HUES6 (cell line): ENCODE measurements at regions not wholly inside any gene's neighbourhood (a gene's known extent, or its start where the extent isn't known, plus 50 kb on each side); places are given as distances from the start of the nearest gene placed in this dataset.

Source experiments
- H3K27ac ChIP-seq: 2 replicates; pipeline ENCODE4 v1.7.0; 2013; ENCODE audit warnings: low read depth, mild to moderate bottlenecking, low read length, inconsistent platforms
- H3K27me3 ChIP-seq: 2 replicates; pipeline ENCODE4 v1.6.1; 2013; ENCODE audit warnings: low read length; ENCODE audit not compliant: control insufficient read depth, insufficient read depth
- H3K36me3 ChIP-seq: 2 replicates; pipeline ENCODE4 v1.6.1; 2013; ENCODE audit warnings: low read length; ENCODE audit not compliant: control insufficient read depth, insufficient read depth
- H3K4me1 ChIP-seq: 2 replicates; pipeline ENCODE4 v1.6.1; 2013; ENCODE audit warnings: low read length; ENCODE audit not compliant: control insufficient read depth, insufficient read depth
- H3K4me3 ChIP-seq: 2 replicates; pipeline ENCODE4 v1.5.1; 2013; ENCODE audit warnings: low read depth, low read length
- H3K9ac ChIP-seq: one replicate; pipeline ENCODE4 v1.6.1; 2013; ENCODE audit warnings: mild to moderate bottlenecking, low read length
- H3K9me3 ChIP-seq: 2 replicates; pipeline ENCODE4 v1.6.1; 2013; ENCODE audit warnings: low read depth, low read length; ENCODE audit not compliant: control insufficient read depth, insufficient read depth

- no peak overlapping the region for H3K27ac ChIP-seq
- H3K4me3 ChIP-seq: no peak overlapping the region
- H3K9ac ChIP-seq: no peak overlapping the region
- no peaks in the 10 kb centered on the region for H3K9me3 ChIP-seq
- H3K27me3 ChIP-seq: no peaks in the 10 kb centered on the region
- H3K4me1 ChIP-seq: no peaks in the 10 kb centered on the region
- no peaks in the 10 kb centered on the region for H3K36me3 ChIP-seq
These were observed 185.5 kb downstream of the TAF11L14 start for GRCh38 chr5:17819783-17820182.

- no peaks in the 10 kb centered on the region for H3K27me3 ChIP-seq
- H3K27ac ChIP-seq: no peak overlapping the region
- H3K36me3 ChIP-seq: no peaks in the 10 kb centered on the region
- H3K4me3 ChIP-seq: no peak overlapping the region
- no peaks in the 10 kb centered on the region for H3K9me3 ChIP-seq
- H3K4me1 ChIP-seq: no peaks in the 10 kb centered on the region
- H3K9ac ChIP-seq: no peak overlapping the region
These were observed 194.4 kb downstream of the TAF11L14 start for GRCh38 chr5:17828681-17829080.

- no peak overlapping the region for H3K27ac ChIP-seq
- no peaks in the 10 kb centered on the region for H3K4me1 ChIP-seq
- no peaks in the 10 kb centered on the region for H3K36me3 ChIP-seq
- H3K27me3 ChIP-seq: no peaks in the 10 kb centered on the region
- H3K4me3 ChIP-seq: no peak overlapping the region
- no peak overlapping the region for H3K9ac ChIP-seq
- no peaks in the 10 kb centered on the region for H3K9me3 ChIP-seq
These were observed 195.2 kb downstream of the TAF11L14 start for GRCh38 chr5:17829456-17829855.

- Histone ChIP-seq H3K27me3 (no peaks in the 10 kb centered on the region), H3K9me3 (no peaks in the 10 kb centered on the region)
These were observed 197.0 kb downstream of the TAF11L14 start for GRCh38 chr5:17831279-17831678.

GRCh38 chr5:17832949-17833745 is 198.9 kb downstream of the TAF11L14 start:
- Histone ChIP-seq H3K27ac (no peak overlapping the region), H3K4me1 (no peaks in the 10 kb centered on the region), H3K27me3 (no peaks in the 10 kb centered on the region), H3K36me3 (no peaks in the 10 kb centered on the region), H3K9ac (no peak overlapping the region), H3K4me3 (no peak overlapping the region), H3K9me3 (no peaks in the 10 kb centered on the region)

More at GRCh38 chr5:17831279-17831678, 197.0 kb downstream of the TAF11L14 start:
- H3K36me3 ChIP-seq: no peaks in the 10 kb centered on the region
- H3K4me3 ChIP-seq: no peak overlapping the region
- H3K27ac ChIP-seq: no peak overlapping the region
- H3K9ac ChIP-seq: no peak overlapping the region
- no peaks in the 10 kb centered on the region for H3K4me1 ChIP-seq

GRCh38 chr5:17837757-17838156 is 203.5 kb downstream of the TAF11L14 start:
- Histone ChIP-seq H3K27ac (no peak overlapping the region), H3K4me1 (no peaks in the 10 kb centered on the region), H3K9me3 (no peaks in the 10 kb centered on the region), H3K27me3 (no peaks in the 10 kb centered on the region), H3K36me3 (no peaks in the 10 kb centered on the region), H3K9ac (no peak overlapping the region), H3K4me3 (no peak overlapping the region)

- Histone ChIP-seq H3K36me3 (no peaks in the 10 kb centered on the region), H3K4me3 (no peak overlapping the region), H3K9me3 (no peaks in the 10 kb centered on the region)
These were observed 204.2 kb downstream of the TAF11L14 start for GRCh38 chr5:17838469-17838868.

GRCh38 chr5:17839848-17840247 is 205.6 kb downstream of the TAF11L14 start:
- no peaks in the 10 kb centered on the region for H3K36me3 ChIP-seq
- no peaks in the 10 kb centered on the region for H3K4me1 ChIP-seq
- no peak overlapping the region for H3K4me3 ChIP-seq
- no peaks in the 10 kb centered on the region for H3K27me3 ChIP-seq
- H3K27ac ChIP-seq: no peak overlapping the region
- no peak overlapping the region for H3K9ac ChIP-seq
- no peaks in the 10 kb centered on the region for H3K9me3 ChIP-seq

More at GRCh38 chr5:17838469-17838868, 204.2 kb downstream of the TAF11L14 start:
- H3K9ac ChIP-seq: no peak overlapping the region
- H3K4me1 ChIP-seq: no peaks in the 10 kb centered on the region
- no peak overlapping the region for H3K27ac ChIP-seq
- H3K27me3 ChIP-seq: no peaks in the 10 kb centered on the region

GRCh38 chr5:17846496-17846895 is 212.2 kb downstream of the TAF11L14 start:
- H3K9me3 ChIP-seq: no peaks in the 10 kb centered on the region
- no peaks in the 10 kb centered on the region for H3K36me3 ChIP-seq
- no peak overlapping the region for H3K27ac ChIP-seq
- H3K9ac ChIP-seq: no peak overlapping the region
- H3K4me1 ChIP-seq: no peaks in the 10 kb centered on the region
- no peak overlapping the region for H3K4me3 ChIP-seq
- H3K27me3 ChIP-seq: no peaks in the 10 kb centered on the region

- Histone ChIP-seq H3K36me3 (no peaks in the 10 kb centered on the region), H3K27me3 (no peaks in the 10 kb centered on the region), H3K27ac (no peak overlapping the region), H3K9ac (no peak overlapping the region), H3K9me3 (no peaks in the 10 kb centered on the region), H3K4me1 (no peaks in the 10 kb centered on the region), H3K4me3 (no peak overlapping the region)
These were observed 213.0 kb downstream of the TAF11L14 start for GRCh38 chr5:17847286-17847685.

GRCh38 chr5:17852111-17852510 is 217.9 kb downstream of the TAF11L14 start:
- H3K27me3 ChIP-seq: no peaks in the 10 kb centered on the region
- no peak overlapping the region for H3K9ac ChIP-seq
- no peak overlapping the region for H3K4me3 ChIP-seq
- no peak overlapping the region for H3K27ac ChIP-seq
- no peaks in the 10 kb centered on the region for H3K9me3 ChIP-seq
- no peaks in the 10 kb centered on the region for H3K36me3 ChIP-seq
- no peaks in the 10 kb centered on the region for H3K4me1 ChIP-seq
